Erythroblast (primary cell): ENCODE measurements at regions not wholly inside any gene's neighbourhood (a gene's known extent, or its start where the extent isn't known, plus 50 kb on each side); places are given as distances from the start of the nearest gene placed in this dataset.

Experiments
- GATA1 ChIP-seq: IDR thresholded peaks from 2 replicates; pipeline ENCODE4 v1.6.1; 2011; ENCODE audit warnings: low read depth, mild to moderate bottlenecking, control low read depth, low read length, moderate library complexity
- POLR2A ChIP-seq: IDR thresholded peaks from 2 replicates; pipeline ENCODE4 v1.6.1; 2011; ENCODE audit warnings: mild to moderate bottlenecking, low read length

DNA sequence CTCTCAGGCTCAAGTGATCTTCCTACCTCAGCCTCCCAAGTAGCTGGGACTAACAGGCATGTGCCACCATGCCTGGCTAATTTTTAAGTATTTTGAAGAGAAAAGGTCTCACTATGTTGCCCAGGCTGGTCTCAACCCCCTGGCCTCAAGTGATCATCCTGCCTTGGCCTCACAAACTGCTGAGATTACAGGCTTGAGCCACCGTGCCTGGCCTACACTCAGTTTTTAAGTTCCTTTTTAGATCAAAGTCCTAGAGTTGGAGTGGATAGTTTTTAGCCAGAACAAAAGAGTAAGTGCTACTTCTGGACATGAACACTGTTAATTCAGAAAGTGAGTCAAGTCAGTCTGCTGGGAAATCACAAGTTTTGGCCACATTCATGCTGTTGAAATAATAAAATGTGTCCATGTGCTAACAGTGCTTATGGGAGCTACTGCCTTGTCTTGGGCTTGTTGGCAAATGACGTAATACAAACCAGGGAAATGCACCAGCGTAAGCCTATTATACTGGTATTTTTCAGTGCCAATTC lies 84.2 kb downstream of the NDUFS5 start:
- no peak for TF ChIP-seq POLR2A
- TF ChIP-seq GATA1 = no peak
